Keratinocyte (primary cell): ENCODE measurements at regions not wholly inside any gene's neighbourhood (a gene's known extent, or its start where the extent isn't known, plus 50 kb on each side); places are given as distances from the start of the nearest gene placed in this dataset.

Experiments
- CTCF ChIP-seq, 3 experiments: IDR thresholded peaks in 1 of 3; conservative IDR thresholded peaks in 1 of 3; optimal IDR thresholded peaks in 1 of 3; 2 replicates in 2 of 3; 3 replicates in 1 of 3; pipeline versions ENCODE3 to v1.5.1; 2011; ENCODE audit warnings: low read length in 3 of 3, mild to moderate bottlenecking in 3 of 3, moderate library complexity in 2 of 3, control low read depth in 1 of 3, inconsistent platforms in 1 of 3; ENCODE audit not compliant: insufficient read depth in 2 of 3; ENCODE audit errors: extremely low read depth in 1 of 3
- EZH2 ChIP-seq: IDR thresholded peaks from one replicate; pipeline ENCODE4 v1.6.1; 2012; ENCODE audit warnings: inconsistent platforms, mild to moderate bottlenecking, low read length, moderate library complexity

GRCh38 chr6:145194389-145194788 is 540.9 kb downstream of the EPM2A start:
- TF ChIP-seq CTCF (optimal IDR thresholded peaks at IDR 0.05 in 1 of 3, IDR thresholded peaks at IDR 0.05 in 1 of 3, conservative IDR thresholded peaks at IDR 0.05 in 1 of 3; ENCODE audit: extremely low read depth in 1 of 3, insufficient read depth in 2 of 3, low read length in 3 of 3), result no peak
- TF ChIP-seq EZH2, result no peak
